DOHH2 (cell line): ENCODE measurements at regions not wholly inside any gene's neighbourhood (a gene's known extent, or its start where the extent isn't known, plus 50 kb on each side); places are given as distances from the start of the nearest gene placed in this dataset.

Source experiments
- H3F3A ChIP-seq: fragments of 200-600 bp; sonication (generic), shearing (Covaris generic); 2 replicates; pipeline ENCODE4 v1.6.0; 2016; ENCODE audit warnings: antibody characterized with exemption, mild to moderate bottlenecking; ENCODE audit not compliant: control insufficient read depth, insufficient read depth
- H3K27ac ChIP-seq: fragments of 200-600 bp; sonication (generic); 2 replicates; pipeline ENCODE4 v1.5.1; 2014; ENCODE audit warnings: low read depth, mild to moderate bottlenecking, low read length, moderate library complexity
- H3K27me3 ChIP-seq: fragments of 200-600 bp; sonication (generic); 2 replicates; pipeline ENCODE4 v1.6.1; 2014; ENCODE audit warnings: mild to moderate bottlenecking, low read length, mixed read lengths; ENCODE audit not compliant: control insufficient read depth
- H3K36me3 ChIP-seq: fragments of 200-600 bp; sonication (generic); 2 replicates; pipeline ENCODE4 v1.6.1; 2014; ENCODE audit warnings: mild to moderate bottlenecking, low read length, moderate library complexity, mixed read lengths; ENCODE audit not compliant: control insufficient read depth
- H3K4me1 ChIP-seq: fragments of 200-600 bp; sonication (generic); 2 replicates; pipeline ENCODE4 v1.6.1; 2014; ENCODE audit warnings: mild to moderate bottlenecking, low read length, mixed read lengths; ENCODE audit not compliant: control insufficient read depth
- H3K4me2 ChIP-seq: fragments of 200-600 bp; sonication (generic); 2 replicates; pipeline ENCODE4 v1.6.0; 2014; ENCODE audit warnings: mild to moderate bottlenecking, low read length, moderate library complexity
- H3K4me3 ChIP-seq: fragments of 200-600 bp; sonication (generic); 2 replicates; pipeline ENCODE4 v1.5.1; 2014; ENCODE audit warnings: mild to moderate bottlenecking, low read length, mixed read lengths
- H3K79me2 ChIP-seq: fragments of 200-600 bp; sonication (generic); 2 replicates; pipeline ENCODE4 v1.6.1; 2014; ENCODE audit warnings: mild to moderate bottlenecking, low read length, mixed read lengths; ENCODE audit not compliant: control insufficient read depth
- H3K9me2 ChIP-seq: fragments of 200-600 bp; sonication (generic); replicated peaks from 2 replicates; pipeline ENCODE4 v1.6.1; 2014; ENCODE audit warnings: mild to moderate bottlenecking, low read length, mixed read lengths; ENCODE audit not compliant: control insufficient read depth
- H3K9me3 ChIP-seq: fragments of 200-600 bp; sonication (generic); 2 replicates; pipeline ENCODE4 v1.6.1; 2014; ENCODE audit warnings: antibody characterized with exemption, low read length, mixed read lengths; ENCODE audit not compliant: control insufficient read depth, insufficient read depth
- H4K20me1 ChIP-seq: fragments of 200-600 bp; sonication (generic); 2 replicates; pipeline ENCODE4 v1.6.0; 2014; ENCODE audit warnings: low read depth, mild to moderate bottlenecking, antibody characterized with exemption, low read length, moderate library complexity; ENCODE audit not compliant: control insufficient read depth, insufficient read depth
- EZH2phosphoT487 ChIP-seq: fragments of 200-600 bp; sonication (generic); IDR thresholded peaks from 2 replicates; pipeline ENCODE4 v1.6.1; 2017; ENCODE audit warnings: borderline replicate concordance, mild to moderate bottlenecking, antibody characterized with exemption, low read length, moderate library complexity, mixed read lengths
- TF ChIP-seq, protein P1 (sequence below): fragments of 200-600 bp; sonication (generic); IDR thresholded peaks from one replicate; pipeline ENCODE4 v1.5.1; 2014; ENCODE audit warnings: antibody characterized with exemption, mild to moderate bottlenecking, low read depth, low read length; ENCODE audit not compliant: poor library complexity, severe bottlenecking

DNA sequence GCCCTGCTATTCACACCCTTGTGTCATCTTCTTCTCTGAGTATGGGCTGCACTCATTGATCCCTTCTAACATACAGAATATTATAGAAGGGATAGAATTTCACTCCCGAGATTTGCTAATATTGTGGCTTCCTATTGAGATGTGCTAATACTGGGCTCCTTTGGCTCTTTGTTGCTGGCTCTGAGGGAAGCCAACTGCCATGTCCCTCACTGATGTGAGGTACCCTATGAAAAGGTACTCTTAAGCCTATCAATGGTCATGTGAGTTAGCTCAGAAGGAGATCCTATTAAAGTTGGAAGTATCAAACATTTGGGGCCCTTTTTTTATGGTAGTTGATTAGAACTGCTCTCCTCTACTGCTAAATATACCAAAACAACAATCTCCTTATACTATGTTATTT is 665.2 kb upstream of the ZWINT start:
- H3K79me2 ChIP-seq = no peaks in the 10 kb centered on the region
- no peaks in the 10 kb centered on the region for H4K20me1 ChIP-seq
- H3K27me3 ChIP-seq = no peaks in the 10 kb centered on the region
- H3K9me3 ChIP-seq = peaks cover 1% of the 10 kb centered on the region; the same call in 1 of the 2 replicates
- H3K4me3 ChIP-seq = no peak overlapping the region
- no peaks in the 10 kb centered on the region for H3F3A ChIP-seq
- no peaks in the 10 kb centered on the region for H3K4me1 ChIP-seq
- H3K4me2 ChIP-seq = no peak overlapping the region
- TF ChIP-seq, protein P1, sequence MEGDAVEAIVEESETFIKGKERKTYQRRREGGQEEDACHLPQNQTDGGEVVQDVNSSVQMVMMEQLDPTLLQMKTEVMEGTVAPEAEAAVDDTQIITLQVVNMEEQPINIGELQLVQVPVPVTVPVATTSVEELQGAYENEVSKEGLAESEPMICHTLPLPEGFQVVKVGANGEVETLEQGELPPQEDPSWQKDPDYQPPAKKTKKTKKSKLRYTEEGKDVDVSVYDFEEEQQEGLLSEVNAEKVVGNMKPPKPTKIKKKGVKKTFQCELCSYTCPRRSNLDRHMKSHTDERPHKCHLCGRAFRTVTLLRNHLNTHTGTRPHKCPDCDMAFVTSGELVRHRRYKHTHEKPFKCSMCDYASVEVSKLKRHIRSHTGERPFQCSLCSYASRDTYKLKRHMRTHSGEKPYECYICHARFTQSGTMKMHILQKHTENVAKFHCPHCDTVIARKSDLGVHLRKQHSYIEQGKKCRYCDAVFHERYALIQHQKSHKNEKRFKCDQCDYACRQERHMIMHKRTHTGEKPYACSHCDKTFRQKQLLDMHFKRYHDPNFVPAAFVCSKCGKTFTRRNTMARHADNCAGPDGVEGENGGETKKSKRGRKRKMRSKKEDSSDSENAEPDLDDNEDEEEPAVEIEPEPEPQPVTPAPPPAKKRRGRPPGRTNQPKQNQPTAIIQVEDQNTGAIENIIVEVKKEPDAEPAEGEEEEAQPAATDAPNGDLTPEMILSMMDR = no peak
- no peak for TF ChIP-seq EZH2phosphoT487
- no peaks in the 10 kb centered on the region for H3K36me3 ChIP-seq
- no peak overlapping the region for H3K27ac ChIP-seq
- H3K9me2 ChIP-seq = no peaks in the 10 kb centered on the region

DNA sequence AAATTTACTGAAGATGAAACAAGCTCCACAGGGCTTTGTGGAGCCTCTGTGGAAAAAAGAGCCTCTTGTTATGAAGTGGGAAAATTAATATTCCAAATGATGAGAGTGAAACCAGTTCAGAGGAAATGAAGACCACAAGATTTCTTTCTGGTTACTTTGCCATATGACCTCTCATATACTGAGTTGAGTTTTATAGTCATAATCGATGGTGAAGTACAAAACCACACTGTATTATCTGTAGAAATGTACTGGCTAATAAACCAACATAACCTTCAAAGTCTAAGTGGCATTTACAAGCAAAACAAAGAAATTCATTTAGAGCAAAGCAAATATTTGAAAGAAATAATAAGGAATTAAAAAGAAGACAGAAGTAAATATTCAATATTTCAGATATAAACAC is 662.6 kb upstream of the ZWINT start:
- Histone ChIP-seq H3K36me3 (no peaks in the 10 kb centered on the region), H3K27ac (no peak overlapping the region), H4K20me1 (no peaks in the 10 kb centered on the region), H3K9me3 (no peaks in the 10 kb centered on the region), H3K4me2 (no peak overlapping the region), H3K9me2 (no peaks in the 10 kb centered on the region), H3K79me2 (no peaks in the 10 kb centered on the region), H3K4me3 (no peak overlapping the region), H3F3A (no peaks in the 10 kb centered on the region), H3K4me1 (no peaks in the 10 kb centered on the region), H3K27me3 (no peaks in the 10 kb centered on the region)
- no peak for TF ChIP-seq EZH2phosphoT487
- TF ChIP-seq, protein P1 = no peak

DNA sequence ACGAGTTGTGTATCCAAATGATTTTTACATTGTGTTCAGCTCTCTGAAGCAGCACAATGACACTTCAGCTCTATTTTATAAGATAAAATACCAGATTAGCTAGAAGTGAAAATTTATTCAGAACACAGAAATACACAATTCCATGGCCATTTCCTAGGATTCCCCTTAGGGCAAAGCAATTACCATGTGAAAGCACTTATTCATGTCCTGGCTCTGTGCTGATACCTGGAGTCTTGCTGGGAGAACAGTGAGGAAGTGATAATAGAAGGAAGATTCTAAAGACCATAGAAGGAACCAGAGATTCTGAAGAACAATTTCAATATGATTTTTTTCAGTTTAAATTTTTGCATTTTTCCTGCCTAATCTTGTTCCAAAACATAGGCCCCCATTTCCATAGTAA is 657.4 kb upstream of the ZWINT start:
- H3K4me2 ChIP-seq = no peak overlapping the region
- H3K27ac ChIP-seq = no peak overlapping the region
- TF ChIP-seq EZH2phosphoT487 = no peak
- TF ChIP-seq, protein P1 = no peak
- no peaks in the 10 kb centered on the region for H3K27me3 ChIP-seq
- H3K79me2 ChIP-seq = no peaks in the 10 kb centered on the region
- H3K9me3 ChIP-seq = no peaks in the 10 kb centered on the region; the same call in 1 of the 2 replicates
- H3K4me1 ChIP-seq = no peaks in the 10 kb centered on the region
- H3K36me3 ChIP-seq = no peaks in the 10 kb centered on the region
- H3K4me3 ChIP-seq = no peak overlapping the region
- H4K20me1 ChIP-seq = no peaks in the 10 kb centered on the region
- no peaks in the 10 kb centered on the region for H3F3A ChIP-seq
- H3K9me2 ChIP-seq = no peaks in the 10 kb centered on the region
